ENCODE measurements at regions not wholly inside any gene's neighbourhood (a gene's known extent, or its start where the extent isn't known, plus 50 kb on each side); places are given as distances from the start of the nearest gene placed in this dataset.
"Not testable (repeated sequence)": the region's sequence is repeated elsewhere in the genome, so short reads cannot be mapped to it uniquely, and the experiment has no call there.

GRCh38 chr15:62352817-62353216 lies 187.7 kb upstream of the C2CD4B start:
- Mint-ChIP-seq H3K27me3 (peaks cover 19% of the 10 kb centered on the region), H3K4me1 (no peaks in the 10 kb centered on the region), H3K4me3 (no peak overlapping the region), H3K36me3 (ENCODE audit: low read depth) (no peaks in the 10 kb centered on the region), H3K27ac (no peak overlapping the region), H3K9me3 (no peaks in the 10 kb centered on the region)
- no peak for ATAC-seq (replicated peaks)

- Mint-ChIP-seq H3K27me3 (peaks cover 28% of the 10 kb centered on the region), H3K4me3 (no peak overlapping the region), H3K4me1 (no peaks in the 10 kb centered on the region), H3K27ac (no peak overlapping the region), H3K36me3 (ENCODE audit: low read depth) (no peaks in the 10 kb centered on the region), H3K9me3 (no peaks in the 10 kb centered on the region)
- no peak for ATAC-seq (replicated peaks)
Observed at GRCh38 chr15:62357431-62357830, 192.3 kb upstream of the C2CD4B start.

- no peak overlapping the region for H3K4me3 Mint-ChIP-seq
- no peaks in the 10 kb centered on the region for H3K36me3 Mint-ChIP-seq (ENCODE audit: low read depth)
- ATAC-seq (replicated peaks): no peak
Observed at GRCh38 chr15:62359416-62359815, 194.3 kb upstream of the C2CD4B start.

GRCh38 chr15:62360332-62361097 lies 195.4 kb upstream of the C2CD4B start:
- ATAC-seq (replicated peaks): no peak
- H3K27ac Mint-ChIP-seq: no peak overlapping the region
- no peaks in the 10 kb centered on the region for H3K9me3 Mint-ChIP-seq
- no peaks in the 10 kb centered on the region for H3K36me3 Mint-ChIP-seq (ENCODE audit: low read depth)
- no peak overlapping the region for H3K4me3 Mint-ChIP-seq
- no peaks in the 10 kb centered on the region for H3K4me1 Mint-ChIP-seq
- peaks cover 29% of the 10 kb centered on the region for H3K27me3 Mint-ChIP-seq

More at GRCh38 chr15:62359416-62359815, 194.3 kb upstream of the C2CD4B start:
- Mint-ChIP-seq H3K9me3 (no peaks in the 10 kb centered on the region), H3K27ac (no peak overlapping the region), H3K4me1 (no peaks in the 10 kb centered on the region), H3K27me3 (peaks cover 29% of the 10 kb centered on the region)

- Mint-ChIP-seq H3K4me3 (no peak overlapping the region), H3K27ac (no peak overlapping the region), H3K36me3 (ENCODE audit: low read depth) (no peaks in the 10 kb centered on the region), H3K9me3 (no peaks in the 10 kb centered on the region), H3K27me3 (peaks cover 27% of the 10 kb centered on the region), H3K4me1 (no peaks in the 10 kb centered on the region)
- no peak for ATAC-seq (replicated peaks)
Observed at GRCh38 chr15:62362144-62362543, 197.1 kb upstream of the C2CD4B start.

- H3K27ac Mint-ChIP-seq: no peak overlapping the region
- peaks cover 27% of the 10 kb centered on the region for H3K27me3 Mint-ChIP-seq
- H3K36me3 Mint-ChIP-seq (ENCODE audit: low read depth): no peaks in the 10 kb centered on the region
- no peaks in the 10 kb centered on the region for H3K9me3 Mint-ChIP-seq
- ATAC-seq (replicated peaks): no peak
- no peak overlapping the region for H3K4me3 Mint-ChIP-seq
- H3K4me1 Mint-ChIP-seq: no peaks in the 10 kb centered on the region
Observed at GRCh38 chr15:62362608-62363007, 197.5 kb upstream of the C2CD4B start.

GRCh38 chr15:62363913-62364312 lies 198.8 kb upstream of the C2CD4B start:
- no peaks in the 10 kb centered on the region for H3K36me3 Mint-ChIP-seq (ENCODE audit: low read depth)
- ATAC-seq (replicated peaks): no peak
- no peak overlapping the region for H3K4me3 Mint-ChIP-seq
- no peaks in the 10 kb centered on the region for H3K9me3 Mint-ChIP-seq
- H3K27ac Mint-ChIP-seq: no peak overlapping the region
- H3K27me3 Mint-ChIP-seq: peaks cover 24% of the 10 kb centered on the region
- H3K4me1 Mint-ChIP-seq: no peaks in the 10 kb centered on the region

- H3K4me3 Mint-ChIP-seq: no peak overlapping the region
Observed at GRCh38 chr15:62365795-62366442, 200.8 kb upstream of the C2CD4B start.

GRCh38 chr15:62369454-62369853 lies 204.4 kb upstream of the C2CD4B start:
- Mint-ChIP-seq H3K27me3 (peaks cover 10% of the 10 kb centered on the region), H3K36me3 (ENCODE audit: low read depth) (no peaks in the 10 kb centered on the region), H3K4me1 (no peaks in the 10 kb centered on the region), H3K9me3 (no peaks in the 10 kb centered on the region), H3K4me3 (no peak overlapping the region), H3K27ac (no peak overlapping the region)
- no peak for ATAC-seq (replicated peaks)

More at GRCh38 chr15:62365795-62366442, 200.8 kb upstream of the C2CD4B start:
- Mint-ChIP-seq H3K4me1 (no peaks in the 10 kb centered on the region), H3K27ac (no peak overlapping the region), H3K36me3 (ENCODE audit: low read depth) (no peaks in the 10 kb centered on the region), H3K9me3 (no peaks in the 10 kb centered on the region), H3K27me3 (peaks cover 20% of the 10 kb centered on the region)
- no peak for ATAC-seq (replicated peaks)

GRCh38 chr15:62371683-62372082 lies 206.6 kb upstream of the C2CD4B start:
- H3K36me3 Mint-ChIP-seq (ENCODE audit: low read depth); ATAC-seq (replicated peaks); H3K27ac Mint-ChIP-seq; H3K4me1 Mint-ChIP-seq; H3K9me3 Mint-ChIP-seq; H3K4me3 Mint-ChIP-seq: not testable (repeated sequence)
- H3K27me3 Mint-ChIP-seq: peaks cover 11% of the 10 kb centered on the region

GRCh38 chr15:62377736-62378480 lies 212.8 kb upstream of the C2CD4B start:
- Mint-ChIP-seq H3K36me3 (ENCODE audit: low read depth) (no peaks in the 10 kb centered on the region), H3K27ac (no peak overlapping the region), H3K9me3 (no peaks in the 10 kb centered on the region), H3K27me3 (peaks cover 21% of the 10 kb centered on the region), H3K4me1 (no peaks in the 10 kb centered on the region), H3K4me3 (no peak overlapping the region)
- no peak for ATAC-seq (replicated peaks)

- no peaks in the 10 kb centered on the region for H3K9me3 Mint-ChIP-seq
- no peak overlapping the region for H3K4me3 Mint-ChIP-seq
- peaks cover 26% of the 10 kb centered on the region for H3K27me3 Mint-ChIP-seq
- no peaks in the 10 kb centered on the region for H3K36me3 Mint-ChIP-seq (ENCODE audit: low read depth)
- no peak for ATAC-seq (replicated peaks)
- H3K27ac Mint-ChIP-seq: no peak overlapping the region
- no peaks in the 10 kb centered on the region for H3K4me1 Mint-ChIP-seq
Observed at GRCh38 chr15:62378772-62379498, 213.8 kb upstream of the C2CD4B start.

GRCh38 chr15:62380011-62380410 lies 214.9 kb upstream of the C2CD4B start:
- H3K27me3 Mint-ChIP-seq: peaks cover 25% of the 10 kb centered on the region
- H3K4me3 Mint-ChIP-seq: no peak overlapping the region
- H3K9me3 Mint-ChIP-seq: no peaks in the 10 kb centered on the region
- H3K4me1 Mint-ChIP-seq: no peaks in the 10 kb centered on the region
- no peak overlapping the region for H3K27ac Mint-ChIP-seq
- no peaks in the 10 kb centered on the region for H3K36me3 Mint-ChIP-seq (ENCODE audit: low read depth)
- ATAC-seq (replicated peaks): no peak

GRCh38 chr15:62382046-62382445 lies 217.0 kb upstream of the C2CD4B start:
- peak; percentile 32 for ATAC-seq (replicated peaks)
- Mint-ChIP-seq H3K4me3 (no peak overlapping the region), H3K27me3 (peaks cover 27% of the 10 kb centered on the region), H3K9me3 (no peaks in the 10 kb centered on the region), H3K36me3 (ENCODE audit: low read depth) (no peaks in the 10 kb centered on the region), H3K4me1 (no peaks in the 10 kb centered on the region), H3K27ac (no peak overlapping the region)

All from activated T-helper 17 cell treated with anti-CD3 and anti-CD28 coated beads, Interleukin-2, amount 50 U/mL, for 72 hours (primary cell).